ENCODE measurements at regions not wholly inside any gene's neighbourhood (a gene's known extent, or its start where the extent isn't known, plus 50 kb on each side); places are given as distances from the start of the nearest gene placed in this dataset.

DNA sequence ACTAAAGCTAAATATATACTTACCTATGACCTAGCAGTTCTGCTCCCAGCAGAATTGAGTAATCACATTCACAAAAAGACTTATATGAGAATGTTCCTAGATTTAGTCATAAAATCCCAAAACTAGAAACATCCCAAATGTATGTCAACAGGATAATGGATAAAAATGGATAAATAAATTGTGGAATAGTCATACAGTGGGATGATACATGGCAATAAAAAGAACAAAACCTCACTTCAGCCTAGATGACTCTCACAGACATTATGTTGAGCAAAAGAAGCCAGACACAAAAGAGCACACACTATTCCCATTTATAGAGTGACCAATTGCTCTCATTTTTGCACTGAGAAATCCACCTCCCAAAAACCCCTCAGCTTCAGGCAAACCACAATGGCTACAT lies 352.4 kb upstream of the HTR2A start:
- TF ChIP-seq, protein P1, sequence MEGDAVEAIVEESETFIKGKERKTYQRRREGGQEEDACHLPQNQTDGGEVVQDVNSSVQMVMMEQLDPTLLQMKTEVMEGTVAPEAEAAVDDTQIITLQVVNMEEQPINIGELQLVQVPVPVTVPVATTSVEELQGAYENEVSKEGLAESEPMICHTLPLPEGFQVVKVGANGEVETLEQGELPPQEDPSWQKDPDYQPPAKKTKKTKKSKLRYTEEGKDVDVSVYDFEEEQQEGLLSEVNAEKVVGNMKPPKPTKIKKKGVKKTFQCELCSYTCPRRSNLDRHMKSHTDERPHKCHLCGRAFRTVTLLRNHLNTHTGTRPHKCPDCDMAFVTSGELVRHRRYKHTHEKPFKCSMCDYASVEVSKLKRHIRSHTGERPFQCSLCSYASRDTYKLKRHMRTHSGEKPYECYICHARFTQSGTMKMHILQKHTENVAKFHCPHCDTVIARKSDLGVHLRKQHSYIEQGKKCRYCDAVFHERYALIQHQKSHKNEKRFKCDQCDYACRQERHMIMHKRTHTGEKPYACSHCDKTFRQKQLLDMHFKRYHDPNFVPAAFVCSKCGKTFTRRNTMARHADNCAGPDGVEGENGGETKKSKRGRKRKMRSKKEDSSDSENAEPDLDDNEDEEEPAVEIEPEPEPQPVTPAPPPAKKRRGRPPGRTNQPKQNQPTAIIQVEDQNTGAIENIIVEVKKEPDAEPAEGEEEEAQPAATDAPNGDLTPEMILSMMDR (conservative IDR thresholded peaks at IDR 0.05) = no peak
- no peak for TF ChIP-seq ZFX (IDR thresholded peaks at IDR 0.05)

Data from C4-2B (cell line).